Kidney (tissue), 13 donors: ENCODE measurements at regions not wholly inside any gene's neighbourhood (a gene's known extent, or its start where the extent isn't known, plus 50 kb on each side); places are given as distances from the start of the nearest gene placed in this dataset.

Experiments
- DNase-seq, 5 donors: peaks; one replicate each; pipeline ENCODE4 v3.0.0-alpha.2; 2013 to 2020
- FAIRE-seq: peaks from 2 replicates; lab custom pipeline; 2012; peaks lifted over from hg19 to GRCh38; lab: Jason Lieb, UNC
- H3K27ac ChIP-seq, 2 donors: one replicate each; pipeline ENCODE4 v1.7.0; 2013; ENCODE audit warnings: low read depth in 2 of 2, low read length in 2 of 2, inconsistent platforms in 1 of 2
- H3K27me3 ChIP-seq: one replicate; pipeline ENCODE4 v1.7.1; 2013; ENCODE audit warnings: low read length, inconsistent platforms; ENCODE audit not compliant: control insufficient read depth, insufficient read depth
- H3K36me3 ChIP-seq, 3 donors: one replicate each; pipeline versions ENCODE4 v1.7.0 to v1.7.1; 2013; ENCODE audit warnings: low read length in 3 of 3, control low read depth in 1 of 3, inconsistent platforms in 1 of 3; ENCODE audit not compliant: insufficient read depth in 3 of 3, control insufficient read depth in 2 of 3
- H3K4me1 ChIP-seq, 3 donors: one replicate each; pipeline versions ENCODE4 v1.7.0 to v1.7.1; 2013; ENCODE audit warnings: low read length in 3 of 3, inconsistent platforms in 1 of 3, low read depth in 1 of 3; ENCODE audit not compliant: control insufficient read depth in 2 of 3, insufficient read depth in 2 of 3
- H3K4me3 ChIP-seq, 3 donors: one replicate each; pipeline versions ENCODE4 v1.7.0 to v1.8.1; 2013; ENCODE audit warnings: low read length in 3 of 3, control low read depth in 1 of 3, inconsistent platforms in 1 of 3
- H3K9ac ChIP-seq, 3 donors: one replicate each; pipeline versions ENCODE4 v1.7.0 to v1.7.1; 2013; ENCODE audit warnings: low read length in 3 of 3, control low read depth in 1 of 3, inconsistent platforms in 1 of 3
- H3K9me3 ChIP-seq, 3 donors: one replicate each; pipeline versions ENCODE4 v1.7.0 to v1.7.1; 2013; ENCODE audit warnings: low read length in 3 of 3, control low read depth in 1 of 3, inconsistent platforms in 1 of 3; ENCODE audit not compliant: control insufficient read depth in 2 of 3, insufficient read depth in 1 of 3
- intact Hi-C: fragments of 100-400 bp; cut with DNase I; formaldehyde crosslinking; loops from one replicate; pipeline ENCODE4 v1.11.1; 2022
- TF ChIP-seq, protein P1 (sequence below): IDR thresholded peaks from 3 replicates; pipeline ENCODE4 v1.5.1; 2012; ENCODE audit warnings: mild to moderate bottlenecking, moderate library complexity, borderline replicate concordance; ENCODE audit not compliant: insufficient read depth; ENCODE audit errors: extremely low read depth
- donor health status: control.
- donor health status: control.
- donor health status: control.
- donor health status: control.
- donor health status: control.
- donor health status: DM: yes; HTN: yes; CAD: no.
- donor health status: Normal renal cell carcinoma (clear cell type).

GRCh38 chr9:107188376-107188775, 94.7 kb upstream of the RAD23B start:
- H3K36me3 ChIP-seq = no peaks in the 10 kb centered on the region
- H3K9me3 ChIP-seq = peaks cover 0 to under 1% (median 0%) of the 10 kb centered on the region in 3 donors
- intact Hi-C loops = no loop called here
- H3K4me3 ChIP-seq = no peak overlapping the region
- H3K9ac ChIP-seq = no peak overlapping the region
- H3K4me1 ChIP-seq = no peaks in the 10 kb centered on the region
- H3K27ac ChIP-seq = no peak overlapping the region
- DNase-seq (no peak), FAIRE-seq (no peak)
- no peaks in the 10 kb centered on the region for H3K27me3 ChIP-seq
- TF ChIP-seq, protein P1, sequence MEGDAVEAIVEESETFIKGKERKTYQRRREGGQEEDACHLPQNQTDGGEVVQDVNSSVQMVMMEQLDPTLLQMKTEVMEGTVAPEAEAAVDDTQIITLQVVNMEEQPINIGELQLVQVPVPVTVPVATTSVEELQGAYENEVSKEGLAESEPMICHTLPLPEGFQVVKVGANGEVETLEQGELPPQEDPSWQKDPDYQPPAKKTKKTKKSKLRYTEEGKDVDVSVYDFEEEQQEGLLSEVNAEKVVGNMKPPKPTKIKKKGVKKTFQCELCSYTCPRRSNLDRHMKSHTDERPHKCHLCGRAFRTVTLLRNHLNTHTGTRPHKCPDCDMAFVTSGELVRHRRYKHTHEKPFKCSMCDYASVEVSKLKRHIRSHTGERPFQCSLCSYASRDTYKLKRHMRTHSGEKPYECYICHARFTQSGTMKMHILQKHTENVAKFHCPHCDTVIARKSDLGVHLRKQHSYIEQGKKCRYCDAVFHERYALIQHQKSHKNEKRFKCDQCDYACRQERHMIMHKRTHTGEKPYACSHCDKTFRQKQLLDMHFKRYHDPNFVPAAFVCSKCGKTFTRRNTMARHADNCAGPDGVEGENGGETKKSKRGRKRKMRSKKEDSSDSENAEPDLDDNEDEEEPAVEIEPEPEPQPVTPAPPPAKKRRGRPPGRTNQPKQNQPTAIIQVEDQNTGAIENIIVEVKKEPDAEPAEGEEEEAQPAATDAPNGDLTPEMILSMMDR = no peak

GRCh38 chr9:107190061-107190935, 92.8 kb upstream of the RAD23B start:
- H3K27ac ChIP-seq = no peak overlapping the region
- H3K27me3 ChIP-seq = no peaks in the 10 kb centered on the region
- intact Hi-C loops = no loop called here
- FAIRE-seq = no peak
- no peak overlapping the region for H3K9ac ChIP-seq
- no peaks in the 10 kb centered on the region for H3K9me3 ChIP-seq
- H3K4me1 ChIP-seq = no peaks in the 10 kb centered on the region
- TF ChIP-seq, protein P1 = no peak
- no peaks in the 10 kb centered on the region for H3K36me3 ChIP-seq
- DNase-seq = no peak
- no peak overlapping the region for H3K4me3 ChIP-seq

GRCh38 chr9:107190936-107191290, 92.2 kb upstream of the RAD23B start:
- TF ChIP-seq, protein P1 = no peak
- FAIRE-seq (no peak), DNase-seq (no peak)
- Histone ChIP-seq H3K27me3 (no peaks in the 10 kb centered on the region), H3K4me3 (no peak overlapping the region), H3K9me3 (no peaks in the 10 kb centered on the region), H3K36me3 (no peaks in the 10 kb centered on the region), H3K4me1 (no peaks in the 10 kb centered on the region), H3K27ac (no peak overlapping the region), H3K9ac (no peak overlapping the region)
- intact Hi-C loops = no loop called here

DNA sequence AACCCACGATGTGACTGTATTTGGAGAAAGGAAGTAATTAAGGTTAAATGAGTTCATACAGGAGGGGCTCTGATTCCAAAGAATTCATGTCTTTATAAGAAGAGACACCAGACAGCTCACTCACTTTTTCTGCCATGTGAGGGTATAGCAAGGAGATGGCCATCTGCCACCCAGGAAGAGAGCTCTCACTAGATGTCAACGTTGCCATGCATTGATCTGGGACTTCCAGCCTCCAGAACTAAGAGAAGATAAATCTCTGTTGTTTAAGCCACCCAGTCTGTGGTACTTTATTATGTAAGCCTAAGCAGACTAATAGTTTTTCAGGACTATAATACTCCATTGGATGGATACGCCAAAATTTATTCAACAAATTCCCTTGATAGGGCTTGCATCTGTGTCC, 89.8 kb upstream of the RAD23B start:
- no peak overlapping the region for H3K27ac ChIP-seq
- intact Hi-C loops = no loop called here
- H3K4me1 ChIP-seq = no peaks in the 10 kb centered on the region
- no peaks in the 10 kb centered on the region for H3K9me3 ChIP-seq
- no peak overlapping the region for H3K9ac ChIP-seq
- H3K4me3 ChIP-seq = no peak overlapping the region
- FAIRE-seq (no peak), DNase-seq (no peak)
- H3K27me3 ChIP-seq = no peaks in the 10 kb centered on the region
- no peaks in the 10 kb centered on the region for H3K36me3 ChIP-seq
- TF ChIP-seq, protein P1 = no peak
